H1 (cell line): ENCODE measurements at regions not wholly inside any gene's neighbourhood (a gene's known extent, or its start where the extent isn't known, plus 50 kb on each side); places are given as distances from the start of the nearest gene placed in this dataset.

Source experiments
- EZH2 ChIP-seq: fragments of 200-600 bp; sonication (generic); IDR thresholded peaks from 2 replicates; pipeline ENCODE4 v1.7.1; 2012; ENCODE audit warnings: low read depth, mild to moderate bottlenecking, moderate library complexity, low read length, inconsistent platforms; ENCODE audit not compliant: severe bottlenecking
- HDAC2 ChIP-seq, 2 experiments: fragments of 300-600 bp in 1 of 2; sonication (generic) in 1 of 2; IDR thresholded peaks; 2 replicates each; pipeline ENCODE4 v1.6.1; 2011 to 2012; ENCODE audit warnings: low read depth in 2 of 2, low read length in 2 of 2, mild to moderate bottlenecking in 2 of 2, moderate library complexity in 2 of 2, borderline replicate concordance in 1 of 2, inconsistent platforms in 1 of 2
- NRF1 ChIP-seq: IDR thresholded peaks from 2 replicates; pipeline ENCODE4 v1.6.1; 2011; ENCODE audit warnings: mild to moderate bottlenecking, low read depth, low read length, improper control_type of control experiment

DNA sequence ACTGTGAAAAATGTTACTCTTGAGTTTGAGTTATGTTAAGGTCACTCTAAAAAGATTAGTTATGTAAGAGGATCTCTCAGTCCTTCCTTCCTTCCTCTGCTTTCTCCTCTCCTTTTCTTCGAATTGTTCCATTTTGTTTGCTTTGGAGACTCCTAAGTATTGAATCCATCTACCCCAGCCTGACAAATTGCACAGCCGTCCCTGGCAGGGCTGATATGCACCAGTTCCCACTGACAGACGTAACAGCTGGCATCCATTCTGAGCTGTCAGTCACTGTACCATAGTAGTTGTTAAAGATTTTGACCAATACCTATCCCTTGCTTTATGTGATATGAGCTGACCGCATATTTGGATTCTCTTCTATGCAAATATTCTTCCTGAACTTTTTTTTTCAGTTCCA lies 210.7 kb upstream of the IGFBP7 start (continued):
- TF ChIP-seq HDAC2 (IDR thresholded peaks at IDR 0.05; ENCODE audit: borderline replicate concordance in 1 of 2, low read depth in 2 of 2, low read length in 2 of 2) (no peak), NRF1 (no peak), EZH2 (no peak)
- TF ChIP-seq, all 59 proteins: peak for 0
